GM23338 (cell line): ENCODE measurements at regions not wholly inside any gene's neighbourhood (a gene's known extent, or its start where the extent isn't known, plus 50 kb on each side); places are given as distances from the start of the nearest gene placed in this dataset.

Source experiments
- ATAC-seq: fragments of 200-7000 bp; cut with Tn5 transposase; 3 replicates; pipeline ENCODE4 v1.9.1; 2020
- DNase-seq: peaks from one replicate; pipeline ENCODE4 v3.0.0-alpha.2; 2015; ENCODE audit warnings: low spot score
- H2AFZ ChIP-seq: fragments of 200-600 bp; sonication (generic); 2 replicates; pipeline ENCODE4 v1.8.0; 2016; ENCODE audit warnings: antibody characterized with exemption, mild to moderate bottlenecking, moderate library complexity
- H3F3A ChIP-seq: fragments of 200-600 bp; sonication (generic); replicated peaks from 2 replicates; pipeline ENCODE4 v1.8.0; 2017; ENCODE audit warnings: antibody characterized with exemption, mixed run types, low read depth
- H3K27ac ChIP-seq: fragments of 200-600 bp; sonication (generic); 2 replicates; pipeline ENCODE4 v1.6.1; 2016; ENCODE audit warnings: low read depth
- H3K27me3 ChIP-seq: fragments of 200-600 bp; sonication (generic); 2 replicates; pipeline ENCODE4 v1.8.0; 2016; ENCODE audit warnings: mild to moderate bottlenecking, mixed run types, moderate library complexity; ENCODE audit not compliant: insufficient read depth
- H3K36me3 ChIP-seq: fragments of 200-600 bp; sonication (generic); 2 replicates; pipeline ENCODE4 v1.8.0; 2016; ENCODE audit warnings: mild to moderate bottlenecking; ENCODE audit not compliant: insufficient read depth
- H3K4me1 ChIP-seq: fragments of 200-600 bp; sonication (generic); 2 replicates; pipeline ENCODE4 v1.8.0; 2016; ENCODE audit warnings: mild to moderate bottlenecking, moderate library complexity; ENCODE audit not compliant: insufficient read depth
- H3K4me2 ChIP-seq: fragments of 200-600 bp; sonication (generic); 2 replicates; pipeline ENCODE4 v1.7.1; 2017; ENCODE audit warnings: mixed run types
- H3K4me3 ChIP-seq: fragments of 200-600 bp; sonication (generic); 2 replicates; pipeline ENCODE4 v1.6.1; 2016; ENCODE audit warnings: mixed run types
- H3K79me2 ChIP-seq: fragments of 200-600 bp; sonication (generic); replicated peaks from 2 replicates; pipeline ENCODE4 v1.8.0; 2017; ENCODE audit warnings: mild to moderate bottlenecking; ENCODE audit not compliant: insufficient read depth
- H3K9me2 ChIP-seq: fragments of 200-600 bp; sonication (generic); 2 replicates; pipeline ENCODE4 v1.8.0; 2017; ENCODE audit not compliant: insufficient read depth
- H4K20me1 ChIP-seq: fragments of 200-600 bp; sonication (generic); replicated peaks from 2 replicates; pipeline ENCODE4 v1.8.0; 2017; ENCODE audit warnings: mild to moderate bottlenecking; ENCODE audit not compliant: insufficient read depth
- H3K27ac Mint-ChIP-seq: 2 replicates; pipeline ENCODE4 v1.8.0; 2020; ENCODE audit warnings: inconsistent platforms, mild to moderate bottlenecking, moderate library complexity, mixed read lengths
- H3K27me3 Mint-ChIP-seq: 3 replicates; pipeline ENCODE4 v1.8.0; 2022; ENCODE audit warnings: low read depth, mild to moderate bottlenecking, moderate library complexity, mixed read lengths, inconsistent platforms; ENCODE audit not compliant: insufficient read depth, poor library complexity
- H3K36me3 Mint-ChIP-seq: 3 replicates; pipeline ENCODE4 v1.8.0; 2021; ENCODE audit warnings: low read depth, mild to moderate bottlenecking, inconsistent platforms, moderate library complexity, mixed read lengths
- H3K4me1 Mint-ChIP-seq: 3 replicates; pipeline ENCODE4 v1.8.0; 2020; ENCODE audit warnings: mild to moderate bottlenecking, inconsistent platforms, mixed read lengths
- H3K4me3 Mint-ChIP-seq: 3 replicates; pipeline ENCODE4 v1.8.0; 2021; ENCODE audit warnings: moderate library complexity, mild to moderate bottlenecking, inconsistent platforms, mixed read lengths
- H3K9me3 Mint-ChIP-seq: 3 replicates; pipeline ENCODE4 v1.8.0; 2020; ENCODE audit warnings: moderate library complexity, mild to moderate bottlenecking, inconsistent platforms, mixed read lengths
- CREB1 ChIP-seq: fragments of 250-450 bp; sonication (Bioruptor Pico); IDR thresholded peaks from 2 replicates; pipeline ENCODE4 v1.5.0; 2020; ENCODE audit warnings: low read depth, mild to moderate bottlenecking, moderate library complexity
- CTCF ChIP-seq, 2 experiments: fragments of 200-600 bp in 1 of 2; sonication (generic) in 1 of 2; conservative IDR thresholded peaks; 2 replicates each; pipeline versions ENCODE4 v1.5.1 to v1.6.1; 2016 to 2017; ENCODE audit warnings: antibody characterized with exemption in 2 of 2, low read depth in 2 of 2, mild to moderate bottlenecking in 2 of 2, moderate library complexity in 1 of 2
- EZH2 ChIP-seq: fragments of 200-600 bp; sonication (generic); IDR thresholded peaks from one replicate; pipeline ENCODE4 v1.8.0; 2017; ENCODE audit warnings: antibody characterized with exemption, mild to moderate bottlenecking, low read depth; ENCODE audit not compliant: unreplicated experiment
- JUNB ChIP-seq: IDR thresholded peaks from one replicate; pipeline ENCODE4 v1.6.1; 2016; ENCODE audit warnings: antibody characterized with exemption; ENCODE audit not compliant: unreplicated experiment
- NANOG ChIP-seq: IDR thresholded peaks from 2 replicates; pipeline ENCODE4 v1.6.1; 2016; ENCODE audit warnings: antibody characterized with exemption, borderline replicate concordance
- STAT1 ChIP-seq: IDR thresholded peaks from one replicate; pipeline ENCODE4 v1.6.1; 2016; ENCODE audit warnings: antibody characterized with exemption; ENCODE audit not compliant: unreplicated experiment
- ZNF331 ChIP-seq: fragments of 250-450 bp; sonication (Bioruptor Pico); IDR thresholded peaks from 2 replicates; pipeline ENCODE4 v1.5.0; 2020; ENCODE audit warnings: low read depth, mild to moderate bottlenecking, moderate library complexity
- ZNF462 ChIP-seq: fragments of 250-450 bp; sonication (Bioruptor Pico); IDR thresholded peaks from 2 replicates; pipeline ENCODE4 v1.5.0; 2020; ENCODE audit warnings: mild to moderate bottlenecking, moderate library complexity
- TF ChIP-seq, protein P1 (sequence below): IDR thresholded peaks from one replicate; pipeline ENCODE4 v1.6.1; 2018; ENCODE audit warnings: antibody characterized with exemption; ENCODE audit not compliant: unreplicated experiment

DNA sequence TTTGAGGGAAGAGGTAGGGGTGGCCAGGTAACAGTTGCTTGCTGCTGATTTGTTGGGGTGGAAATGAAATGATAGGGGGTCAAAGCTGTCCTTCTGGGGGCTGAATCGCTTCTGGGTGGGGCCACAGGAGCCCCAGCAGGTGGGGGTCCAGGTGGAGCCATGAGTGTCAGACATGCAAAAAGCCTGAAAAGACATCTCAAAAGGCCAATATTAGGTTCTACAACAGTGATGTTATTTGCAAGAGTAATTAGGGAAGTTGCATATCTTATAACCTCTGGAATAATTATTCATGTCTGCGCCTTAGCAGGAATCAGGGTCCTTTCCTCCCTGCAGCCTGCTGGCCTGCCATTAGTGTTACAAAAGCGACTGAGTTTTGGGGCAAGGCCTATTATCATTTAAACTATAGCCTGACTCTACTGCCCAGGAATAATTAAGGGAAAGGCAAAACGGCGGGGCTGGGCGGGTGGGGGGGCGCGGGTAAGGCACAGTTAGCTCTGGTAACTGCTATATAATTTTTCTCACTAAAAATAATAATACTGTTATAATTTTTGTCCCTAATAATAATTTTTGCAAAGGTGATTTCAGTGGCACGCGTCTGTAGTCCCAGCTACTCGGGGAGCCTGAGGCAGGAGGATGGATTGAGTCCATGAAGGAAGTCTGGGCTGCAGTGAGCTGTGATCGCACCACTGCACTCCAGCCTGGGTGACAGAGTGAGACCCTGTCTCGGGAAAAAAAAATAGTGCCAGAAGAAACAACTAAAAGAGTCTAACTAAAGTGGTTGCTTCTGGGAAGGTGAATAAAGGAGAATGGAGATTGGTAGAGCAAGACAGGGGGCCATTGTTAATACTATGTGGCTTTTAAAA, 145.7 kb downstream of the MAGEB17 start:
- peak; percentile 10 for DNase-seq
- H4K20me1 ChIP-seq, result no peaks in the 10 kb centered on the region
- Mint-ChIP-seq H3K4me3 (no peak overlapping the region; the same call in 1 of the 3 replicates), H3K4me1 (peaks cover 33% of the 10 kb centered on the region), H3K27ac (peak overlapping the region; percentile 94), H3K27me3 (peaks cover 4% of the 10 kb centered on the region), H3K36me3 (no peaks in the 10 kb centered on the region), H3K9me3 (no peaks in the 10 kb centered on the region; the same call in 2 of the 3 replicates)
- H3K4me3 ChIP-seq, result no peak overlapping the region
- H2AFZ ChIP-seq, result no peak overlapping the region
- H3F3A ChIP-seq, result peaks cover 4% of the 10 kb centered on the region; the same call in 1 of the 2 replicates
- H3K36me3 ChIP-seq, result no peaks in the 10 kb centered on the region
- H3K27me3 ChIP-seq, result no peaks in the 10 kb centered on the region
- H3K4me1 ChIP-seq, result peaks cover 30% of the 10 kb centered on the region
- H3K27ac ChIP-seq, result peak overlapping the region; percentile 90
- ATAC-seq, result peak; percentile 68
- H3K79me2 ChIP-seq, result no peaks in the 10 kb centered on the region
- peaks cover 7% of the 10 kb centered on the region for H3K9me2 ChIP-seq
- TF ChIP-seq JUNB, result no peak
- TF ChIP-seq NANOG, result 0 out of 2 replicates have a peak, but pooled peaks have one; percentile 30
- no peak overlapping the region for H3K4me2 ChIP-seq

GRCh38 chrX:16316331-16316730, 149.1 kb downstream of the MAGEB17 start:
- no peak overlapping the region for H3K27ac Mint-ChIP-seq
- peaks cover 14% of the 10 kb centered on the region for H3K9me3 Mint-ChIP-seq
- peaks cover 4% of the 10 kb centered on the region; the same call in 1 of the 2 replicates for H3F3A ChIP-seq
- no peak for DNase-seq
- H3K4me3 ChIP-seq, result no peak overlapping the region
- H3K79me2 ChIP-seq, result no peaks in the 10 kb centered on the region
- H3K4me2 ChIP-seq, result no peak overlapping the region
- peaks cover 35% of the 10 kb centered on the region for H3K4me1 Mint-ChIP-seq
- peaks cover 30% of the 10 kb centered on the region for H3K4me1 ChIP-seq
- no peak overlapping the region for H2AFZ ChIP-seq
- no peaks in the 10 kb centered on the region for H3K27me3 ChIP-seq
- H3K9me2 ChIP-seq, result no peaks in the 10 kb centered on the region
- H3K36me3 ChIP-seq, result no peaks in the 10 kb centered on the region; the same call in 1 of the 2 replicates
- ATAC-seq, result no peak
- H3K4me3 Mint-ChIP-seq, result no peak overlapping the region
- peaks cover 4% of the 10 kb centered on the region for H3K27me3 Mint-ChIP-seq
- H3K36me3 Mint-ChIP-seq, result peaks cover 18% of the 10 kb centered on the region
- H3K27ac ChIP-seq, result no peak overlapping the region
- no peaks in the 10 kb centered on the region for H4K20me1 ChIP-seq
- TF ChIP-seq CREB1 (CRISPR knock-in tag) (no peak), CTCF (conservative IDR thresholded peaks at IDR 0.05; ENCODE audit: low read depth in 2 of 2) (no peak), ZNF462 (no peak), STAT1 (no peak), NANOG (no peak), EZH2 (no peak), ZNF331 (no peak)
- TF ChIP-seq, protein P1, sequence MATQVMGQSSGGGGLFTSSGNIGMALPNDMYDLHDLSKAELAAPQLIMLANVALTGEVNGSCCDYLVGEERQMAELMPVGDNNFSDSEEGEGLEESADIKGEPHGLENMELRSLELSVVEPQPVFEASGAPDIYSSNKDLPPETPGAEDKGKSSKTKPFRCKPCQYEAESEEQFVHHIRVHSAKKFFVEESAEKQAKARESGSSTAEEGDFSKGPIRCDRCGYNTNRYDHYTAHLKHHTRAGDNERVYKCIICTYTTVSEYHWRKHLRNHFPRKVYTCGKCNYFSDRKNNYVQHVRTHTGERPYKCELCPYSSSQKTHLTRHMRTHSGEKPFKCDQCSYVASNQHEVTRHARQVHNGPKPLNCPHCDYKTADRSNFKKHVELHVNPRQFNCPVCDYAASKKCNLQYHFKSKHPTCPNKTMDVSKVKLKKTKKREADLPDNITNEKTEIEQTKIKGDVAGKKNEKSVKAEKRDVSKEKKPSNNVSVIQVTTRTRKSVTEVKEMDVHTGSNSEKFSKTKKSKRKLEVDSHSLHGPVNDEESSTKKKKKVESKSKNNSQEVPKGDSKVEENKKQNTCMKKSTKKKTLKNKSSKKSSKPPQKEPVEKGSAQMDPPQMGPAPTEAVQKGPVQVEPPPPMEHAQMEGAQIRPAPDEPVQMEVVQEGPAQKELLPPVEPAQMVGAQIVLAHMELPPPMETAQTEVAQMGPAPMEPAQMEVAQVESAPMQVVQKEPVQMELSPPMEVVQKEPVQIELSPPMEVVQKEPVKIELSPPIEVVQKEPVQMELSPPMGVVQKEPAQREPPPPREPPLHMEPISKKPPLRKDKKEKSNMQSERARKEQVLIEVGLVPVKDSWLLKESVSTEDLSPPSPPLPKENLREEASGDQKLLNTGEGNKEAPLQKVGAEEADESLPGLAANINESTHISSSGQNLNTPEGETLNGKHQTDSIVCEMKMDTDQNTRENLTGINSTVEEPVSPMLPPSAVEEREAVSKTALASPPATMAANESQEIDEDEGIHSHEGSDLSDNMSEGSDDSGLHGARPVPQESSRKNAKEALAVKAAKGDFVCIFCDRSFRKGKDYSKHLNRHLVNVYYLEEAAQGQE, result no peak
